ENCODE measurements at regions not wholly inside any gene's neighbourhood (a gene's known extent, or its start where the extent isn't known, plus 50 kb on each side); places are given as distances from the start of the nearest gene placed in this dataset.
"Not testable (repeated sequence)": the region's sequence is repeated elsewhere in the genome, so short reads cannot be mapped to it uniquely, and the experiment has no call there.

DNA sequence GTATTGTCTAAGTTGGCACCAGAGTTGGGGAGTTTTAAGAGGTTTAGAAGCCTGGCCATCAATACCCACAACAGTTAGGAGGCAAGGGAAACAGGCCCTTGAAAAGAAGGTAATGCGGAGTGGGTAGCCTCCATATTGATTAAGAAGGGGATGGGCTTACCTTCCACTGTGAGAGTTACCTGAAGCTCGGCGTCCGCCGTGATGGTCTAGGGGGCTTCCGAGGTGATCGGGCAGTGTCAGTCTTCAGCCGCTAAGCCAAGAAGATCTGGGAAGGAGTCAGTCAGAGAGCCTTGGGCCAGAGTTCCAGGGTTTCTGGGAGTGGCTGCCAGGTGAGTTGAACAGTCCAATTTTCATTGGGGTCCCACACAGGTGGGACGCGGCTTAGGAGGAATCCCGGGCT is 1085.8 kb downstream of the PCDH9 start:
- DNase-seq = not testable (repeated sequence)

GRCh38 chr13:66139701-66140100 is 1090.4 kb downstream of the PCDH9 start:
- DNase-seq = no peak

DNA sequence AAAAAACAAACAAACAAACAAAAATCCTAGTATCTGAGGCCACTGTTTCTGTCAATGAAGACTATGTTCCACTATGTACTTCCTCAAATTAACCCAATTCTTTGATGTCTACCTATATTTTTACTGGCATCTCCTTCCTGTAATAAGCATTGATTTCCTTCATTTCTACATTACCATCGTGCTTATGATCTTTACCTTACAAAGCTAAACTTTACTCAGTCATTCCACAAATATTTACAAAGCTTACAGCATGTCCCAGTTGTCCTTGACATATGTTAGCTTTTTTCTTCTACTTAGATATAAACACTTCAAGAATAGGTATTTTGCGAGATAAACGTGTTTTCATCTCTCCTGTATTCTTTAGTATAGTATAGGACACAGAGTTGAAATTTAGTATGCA is 1090.9 kb downstream of the PCDH9 start:
- no peak for DNase-seq

DNA sequence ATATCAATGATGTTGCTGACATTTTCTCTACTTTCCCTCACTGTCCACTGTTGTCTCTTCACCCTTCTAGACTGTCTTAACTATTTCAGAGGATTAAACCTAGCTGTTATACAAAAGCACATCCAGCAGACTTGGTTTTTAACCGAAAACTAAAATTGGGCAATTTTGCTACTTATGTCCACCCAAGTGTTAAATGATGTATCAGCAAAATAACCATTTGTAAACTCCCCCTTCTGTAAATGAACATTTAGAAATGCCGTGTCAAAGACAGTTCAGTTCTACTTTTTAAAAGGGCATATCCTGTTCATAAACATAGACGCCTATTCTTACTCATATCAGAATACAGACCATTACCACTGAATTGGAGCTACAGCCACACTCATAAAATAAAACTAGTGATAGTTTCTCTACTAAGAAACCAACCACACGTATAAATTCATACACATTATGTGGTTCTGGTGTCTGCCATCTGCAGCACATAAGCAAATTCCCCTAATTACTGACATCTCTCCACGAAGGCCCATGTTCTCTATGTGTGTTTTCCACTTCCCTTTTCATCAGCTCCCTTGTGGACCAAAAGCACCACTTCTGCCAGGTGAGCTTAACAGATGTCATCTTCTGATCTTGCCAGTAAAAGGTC is 1091.8 kb downstream of the PCDH9 start:
- no peak for DNase-seq

DNA sequence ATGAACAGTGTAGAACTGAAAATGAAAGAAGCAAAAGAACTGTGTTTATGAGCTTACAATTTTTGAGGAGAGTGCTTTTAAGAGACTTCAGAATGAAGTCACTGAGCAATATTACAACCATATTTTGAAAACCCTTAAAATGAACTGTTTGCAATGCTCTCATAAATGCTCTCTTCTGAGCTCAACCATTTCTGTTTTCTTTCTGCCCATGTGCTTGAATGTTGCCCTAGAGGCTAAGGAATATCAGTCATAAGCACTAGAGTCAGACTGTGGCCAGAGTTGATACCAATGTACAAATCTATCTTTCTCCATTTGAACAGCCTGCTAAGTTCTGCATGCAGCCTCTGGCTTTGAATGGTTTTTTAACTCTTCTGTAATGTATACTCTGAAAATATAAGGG is 1092.8 kb downstream of the PCDH9 start:
- DNase-seq = no peak

DNA sequence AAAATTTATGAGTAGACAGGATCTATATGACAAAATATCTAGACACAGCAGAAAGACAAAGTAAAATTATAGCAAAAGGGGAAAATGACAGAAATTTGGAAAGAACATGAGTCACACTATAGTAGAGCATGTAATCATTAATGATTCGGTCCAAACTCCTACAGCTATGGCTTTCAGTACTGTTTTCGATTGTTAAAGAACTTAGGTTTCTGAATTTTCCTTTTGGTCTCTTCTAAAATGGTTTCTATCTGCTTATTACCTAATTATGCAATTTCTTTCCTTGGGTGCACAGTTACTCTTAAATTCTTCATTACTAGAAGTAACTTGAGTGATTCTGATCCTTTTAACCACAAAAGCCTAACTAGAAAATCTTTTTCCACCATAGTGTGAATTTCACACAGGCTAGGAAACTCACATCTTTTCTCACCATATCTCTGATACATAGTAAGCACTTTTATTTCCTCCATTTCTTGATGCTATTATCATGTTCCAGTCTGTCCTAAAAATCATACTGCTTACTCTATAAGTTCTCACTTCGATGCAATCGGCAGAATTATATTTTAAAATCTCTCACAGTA is 1101.4 kb downstream of the PCDH9 start:
- DNase-seq = no peak

- no peak for DNase-seq
Measured at GRCh38 chr13:66128201-66128600, 1101.9 kb downstream of the PCDH9 start.

DNA sequence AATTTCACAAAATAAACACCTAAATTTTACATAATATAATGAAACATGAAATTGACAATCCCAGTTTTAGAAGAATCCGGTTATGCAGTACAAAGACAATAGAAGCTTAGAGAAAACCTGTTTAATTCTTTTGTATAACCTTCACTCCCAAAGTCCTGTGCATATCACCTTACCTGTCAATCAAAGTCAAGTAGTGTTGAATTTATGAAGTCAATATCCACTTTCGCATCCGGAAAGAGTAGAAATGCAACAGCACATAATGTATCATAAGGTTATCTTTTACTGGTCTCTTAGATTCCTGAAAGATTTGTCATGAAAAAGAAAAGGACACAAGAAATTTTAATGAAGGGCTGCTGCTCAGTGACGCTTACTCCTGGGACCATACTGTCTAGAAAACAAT is 1112.6 kb downstream of the PCDH9 start:
- DNase-seq = no peak

- no peak for DNase-seq
Measured at GRCh38 chr13:66113882-66114526, 1116.1 kb downstream of the PCDH9 start.

DNA sequence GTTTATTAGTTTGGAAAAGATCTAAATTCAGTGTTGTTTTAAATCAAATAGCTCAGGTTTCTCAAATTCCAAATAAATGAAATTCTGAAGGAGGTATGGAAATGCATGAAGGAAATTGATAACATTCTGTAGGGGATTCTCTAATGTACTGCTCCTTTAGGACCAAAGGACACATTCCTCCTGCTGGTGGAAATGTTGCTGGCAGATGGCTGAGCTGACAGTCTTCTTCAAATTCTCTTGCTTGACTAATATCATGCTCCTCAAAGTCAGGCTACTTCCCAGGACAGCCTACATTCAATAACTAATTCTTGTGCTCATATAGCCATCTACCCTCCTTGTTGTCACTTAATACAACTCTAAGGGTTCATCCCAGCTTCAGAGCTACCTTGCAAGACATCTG is 1118.5 kb downstream of the PCDH9 start:
- DNase-seq = no peak

DNA sequence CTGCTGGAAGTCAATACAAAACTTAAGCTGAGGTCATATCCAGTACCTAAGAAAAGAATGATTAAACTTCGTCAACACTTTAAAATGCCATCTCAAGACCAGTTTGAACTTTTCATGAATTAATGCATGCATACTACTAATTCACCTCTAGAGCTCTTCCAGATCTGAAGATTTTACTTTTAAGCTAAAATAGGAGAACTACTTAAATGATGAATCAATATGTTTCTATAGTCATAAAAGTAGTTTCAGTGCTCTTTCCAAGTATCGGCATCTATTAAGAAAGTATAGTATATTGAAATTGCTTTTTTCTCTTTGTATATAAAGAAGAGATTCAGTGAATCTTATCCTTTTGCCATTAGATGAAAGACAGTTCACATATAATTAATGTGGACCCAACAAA is 1123.9 kb downstream of the PCDH9 start:
- no peak for DNase-seq

- DNase-seq = no peak
Measured at GRCh38 chr13:66102864-66103263, 1127.3 kb downstream of the PCDH9 start.

GRCh38 chr13:66099825-66100224 is 1130.3 kb downstream of the PCDH9 start:
- no peak for DNase-seq

- DNase-seq = no peak
Measured at GRCh38 chr13:66098931-66099628, 1131.1 kb downstream of the PCDH9 start.

GRCh38 chr13:66089711-66090110 is 1140.4 kb downstream of the PCDH9 start:
- DNase-seq = no peak

GRCh38 chr13:66087269-66087710 is 1142.8 kb downstream of the PCDH9 start:
- DNase-seq = no peak

DNA sequence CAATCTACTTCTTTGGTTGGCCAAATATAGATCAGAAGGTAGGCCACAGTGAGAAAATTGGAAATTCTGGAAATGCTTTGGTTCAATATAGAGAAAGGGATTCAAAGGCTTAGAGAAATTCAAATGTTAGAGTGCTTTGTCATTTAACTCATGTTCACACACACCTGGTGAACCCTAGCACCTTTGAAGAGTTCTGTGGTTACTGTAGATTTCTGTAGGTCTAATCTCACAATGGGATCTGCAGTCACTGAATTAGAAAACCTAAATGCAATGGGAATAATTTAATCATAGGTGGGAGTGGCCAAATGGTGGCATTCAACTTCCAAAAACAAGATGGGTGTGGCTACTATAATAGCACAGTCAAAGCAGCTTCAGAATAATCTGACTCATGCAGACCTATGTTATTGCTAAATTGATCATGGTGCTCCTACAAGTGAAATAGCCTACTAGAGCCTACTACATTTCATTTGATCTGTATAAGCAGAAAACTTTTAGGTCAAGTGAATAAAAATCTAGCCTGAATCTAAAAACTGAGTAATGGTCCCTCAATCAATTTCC is 1152.9 kb downstream of the PCDH9 start:
- DNase-seq = no peak

GRCh38 chr13:66076417-66076816 is 1153.7 kb downstream of the PCDH9 start:
- DNase-seq = no peak

- DNase-seq = no peak
Measured at GRCh38 chr13:66074018-66074615, 1156.0 kb downstream of the PCDH9 start.

DNA sequence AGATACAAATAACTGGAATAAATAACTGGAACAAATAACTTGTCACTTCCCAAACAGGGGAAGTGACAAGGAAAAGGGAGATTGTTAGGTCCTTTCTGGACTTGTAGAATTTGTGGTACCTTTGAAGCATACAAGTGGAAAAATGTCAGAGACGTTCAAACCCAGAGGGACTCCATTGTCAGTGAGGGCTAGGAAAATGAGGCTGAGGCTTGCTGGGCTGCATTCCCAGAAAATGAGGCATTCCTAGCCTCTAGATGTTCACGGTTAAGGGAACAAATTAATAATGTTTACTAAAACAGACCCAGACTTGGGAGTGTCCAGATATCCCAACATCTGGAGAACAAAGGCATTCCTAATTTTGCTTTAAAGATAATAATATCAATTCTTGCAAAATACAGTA is 1158.0 kb downstream of the PCDH9 start:
- not testable (repeated sequence) for DNase-seq

DNA sequence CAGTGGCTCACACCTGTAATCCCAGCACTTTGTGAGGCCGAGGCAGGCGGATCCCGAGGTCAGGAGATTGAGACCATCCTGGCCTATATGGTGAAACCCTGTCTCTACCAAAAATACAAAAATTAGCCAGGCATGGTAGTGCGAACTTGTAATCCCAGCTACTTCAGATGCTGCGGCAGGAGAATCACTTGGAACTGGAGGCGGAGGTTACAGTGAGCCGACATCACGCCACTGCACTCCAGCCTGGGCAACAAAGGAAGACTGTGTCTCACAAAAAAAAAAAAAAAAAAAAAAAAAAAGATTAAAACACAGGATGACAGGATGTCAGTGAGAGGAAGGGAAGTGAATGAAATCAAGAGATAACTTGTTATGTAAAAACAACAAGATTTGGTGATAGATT is 1158.5 kb downstream of the PCDH9 start:
- no peak for DNase-seq

DNA sequence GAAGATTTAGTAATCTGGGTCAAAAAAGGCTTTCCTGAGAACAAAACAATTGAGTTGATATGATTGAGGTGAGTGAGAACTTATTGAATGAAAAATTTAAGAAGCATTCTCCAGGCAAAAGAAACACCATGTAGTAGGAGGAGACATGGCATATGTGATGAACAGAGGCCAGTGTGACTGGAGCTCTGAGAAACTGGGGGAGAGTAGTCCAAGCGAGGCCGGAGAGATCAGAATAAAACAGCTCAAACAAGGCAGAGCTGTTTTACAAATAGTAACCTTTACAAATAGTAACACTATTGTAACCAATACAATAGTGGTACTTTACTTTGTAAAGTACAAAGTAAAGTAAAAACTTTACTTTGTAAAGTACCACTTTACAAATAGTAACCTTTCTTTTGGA is 1159.1 kb downstream of the PCDH9 start:
- DNase-seq = no peak

GRCh38 chr13:66069570-66069969 is 1160.6 kb downstream of the PCDH9 start:
- DNase-seq = no peak
